HEK293 (cell line): ENCODE measurements at regions not wholly inside any gene's neighbourhood (a gene's known extent, or its start where the extent isn't known, plus 50 kb on each side); places are given as distances from the start of the nearest gene placed in this dataset.
A peak's percentile ranks its signal among the peaks of the same experiment; 100 is the strongest.
"Not testable (repeated sequence)": the region's sequence is repeated elsewhere in the genome, so short reads cannot be mapped to it uniquely, and the experiment has no call there.

Experiments
- CTCF ChIA-PET: fragments of 350-600 bp; formaldehyde crosslinking; extraction: SDS; loops from one replicate; lab custom pipeline; 2021; ENCODE audit warnings: antibody characterized with exemption; lab: Yijun Ruan, JAX
- POLR2A ChIA-PET: fragments of 300-600 bp; formaldehyde crosslinking; extraction: SDS; loops from one replicate; lab custom pipeline; 2020; ENCODE audit warnings: antibody characterized with exemption, inconsistent platforms; lab: Yijun Ruan, JAX
- H3K27ac ChIP-seq: fragments of 200-500 bp; sonication (Bioruptor generic); 2 replicates; pipeline ENCODE4 v1.5.1; 2014; ENCODE audit warnings: low read depth, low read length, control low read depth, inconsistent platforms; ENCODE audit errors: extremely low read depth
- H3K36me3 ChIP-seq, 2 experiments: fragments of 200-500 bp in 1 of 2; sonication (Bioruptor generic) in 1 of 2; 1 replicate in 1 of 2; 2 replicates in 1 of 2; pipeline ENCODE4 v1.5.1; 2014 to 2017; ENCODE audit warnings: inconsistent platforms in 2 of 2, low read length in 2 of 2; ENCODE audit not compliant: control insufficient read depth in 2 of 2, insufficient read depth in 1 of 2
- H3K4me1 ChIP-seq: fragments of 200-500 bp; sonication (Bioruptor generic); 2 replicates; pipeline ENCODE4 v1.5.1; 2014; ENCODE audit warnings: mild to moderate bottlenecking, low read length, inconsistent platforms; ENCODE audit not compliant: control insufficient read depth, insufficient read depth
- H3K4me3 ChIP-seq: 2 replicates; pipeline ENCODE4 v1.5.1; 2011; ENCODE audit warnings: low read depth, mild to moderate bottlenecking, control low read depth, low read length, moderate library complexity
- H3K9me3 ChIP-seq: fragments of 200-500 bp; sonication (Bioruptor generic); 2 replicates; pipeline ENCODE4 v1.5.1; 2014; ENCODE audit warnings: low read depth, low read length, inconsistent platforms; ENCODE audit not compliant: control insufficient read depth, insufficient read depth
- EGR2 ChIP-seq: fragments of 450-650 bp; formaldehyde crosslinking; IDR thresholded peaks from 2 replicates; pipeline ENCODE4 v1.5.1; 2016; ENCODE audit warnings: low read depth, missing biosample characterization, missing genetic modification characterization
- MYNN ChIP-seq: fragments of 450-650 bp; formaldehyde crosslinking; IDR thresholded peaks from 2 replicates; pipeline ENCODE4 v1.5.1; 2016; ENCODE audit warnings: missing biosample characterization, missing genetic modification characterization, borderline replicate concordance
- MZF1 ChIP-seq: fragments of 450-650 bp; formaldehyde crosslinking; IDR thresholded peaks from 2 replicates; pipeline ENCODE4 v1.5.1; 2017; ENCODE audit warnings: missing biosample characterization, missing genetic modification characterization, borderline replicate concordance
- ZBTB8A ChIP-seq: fragments of 450-650 bp; formaldehyde crosslinking; IDR thresholded peaks from 2 replicates; pipeline ENCODE4 v1.5.1; 2016; ENCODE audit warnings: missing biosample characterization, missing genetic modification characterization
- ZNF19 ChIP-seq: fragments of 450-650 bp; formaldehyde crosslinking; IDR thresholded peaks from 2 replicates; pipeline ENCODE4; 2016; ENCODE audit warnings: missing biosample characterization, missing genetic modification characterization, low read depth
- ZNF311 ChIP-seq: fragments of 450-650 bp; formaldehyde crosslinking; IDR thresholded peaks from 2 replicates; pipeline ENCODE4 v1.5.1; 2017; ENCODE audit warnings: missing biosample characterization, missing genetic modification characterization, borderline replicate concordance
- ZNF394 ChIP-seq: fragments of 450-650 bp; formaldehyde crosslinking; IDR thresholded peaks from 2 replicates; pipeline ENCODE4 v1.5.1; 2016; ENCODE audit warnings: missing biosample characterization, missing genetic modification characterization, mild to moderate bottlenecking, moderate library complexity, borderline replicate concordance
- ZNF426 ChIP-seq: fragments of 450-650 bp; formaldehyde crosslinking; IDR thresholded peaks from 2 replicates; pipeline ENCODE4 v1.5.1; 2017; ENCODE audit warnings: missing biosample characterization, missing genetic modification characterization, mild to moderate bottlenecking, inconsistent platforms, moderate library complexity
- ZNF555 ChIP-seq: fragments of 450-650 bp; formaldehyde crosslinking; conservative IDR thresholded peaks from 2 replicates; pipeline ENCODE4 v1.5.1; 2017; ENCODE audit warnings: missing biosample characterization, mild to moderate bottlenecking, missing genetic modification characterization, inconsistent platforms
- ZNF677 ChIP-seq: fragments of 450-650 bp; IDR thresholded peaks from 2 replicates; pipeline ENCODE4 v1.5.0; 2018; ENCODE audit warnings: missing biosample characterization, mild to moderate bottlenecking, missing genetic modification characterization, moderate library complexity
- ZSCAN16 ChIP-seq: fragments of 450-650 bp; formaldehyde crosslinking; IDR thresholded peaks from 2 replicates; pipeline ENCODE4 v1.5.1; 2016; ENCODE audit warnings: missing biosample characterization, missing genetic modification characterization
- TF ChIP-seq, protein P1 (sequence below): fragments of 450-650 bp; formaldehyde crosslinking; conservative IDR thresholded peaks from 2 replicates; pipeline ENCODE4 v1.5.1; 2016; ENCODE audit warnings: low read depth, missing biosample characterization, missing genetic modification characterization
- TF ChIP-seq, protein P2 (sequence below): fragments of 450-650 bp; formaldehyde crosslinking; IDR thresholded peaks from 2 replicates; pipeline ENCODE4 v1.5.1; 2016; ENCODE audit warnings: missing biosample characterization, missing genetic modification characterization

DNA sequence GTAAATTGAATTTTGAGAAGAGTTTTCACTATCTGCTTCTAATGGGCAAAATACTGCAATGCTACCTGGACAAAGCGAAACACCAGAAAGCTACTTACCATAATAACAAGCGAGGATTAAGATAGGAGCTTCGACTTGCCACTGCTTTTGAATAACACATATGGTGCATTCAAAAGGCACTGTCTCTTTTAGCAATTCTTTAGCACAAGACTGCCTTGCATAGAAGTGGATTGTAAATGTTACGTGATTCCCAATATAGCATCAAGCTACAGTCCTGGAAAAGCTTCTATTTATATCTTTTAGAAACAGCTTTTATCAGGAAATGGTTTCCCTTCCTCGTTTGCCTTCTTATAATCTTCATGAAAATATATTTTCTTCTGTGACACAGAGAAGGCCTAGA is 258.7 kb upstream of the PDE3A start:
- ChIA-PET CTCF (interaction anchor here (0.6 kb wide), 1 partner anchor 85 kb away, joined by 3 read pairs; no protein-coding TSS in a partner anchor), POLR2A (no interaction called here)
- Histone ChIP-seq H3K36me3 (no peaks in the 10 kb centered on the region), H3K4me3 (no peak overlapping the region), H3K4me1 (no peaks in the 10 kb centered on the region), H3K9me3 (no peaks in the 10 kb centered on the region), H3K27ac (no peak overlapping the region)
- TF ChIP-seq ZNF311 (tag by site-specific recombination) (no peak), ZNF19 (tag by site-specific recombination) (no peak), MZF1 (tag by site-specific recombination) (no peak)

DNA sequence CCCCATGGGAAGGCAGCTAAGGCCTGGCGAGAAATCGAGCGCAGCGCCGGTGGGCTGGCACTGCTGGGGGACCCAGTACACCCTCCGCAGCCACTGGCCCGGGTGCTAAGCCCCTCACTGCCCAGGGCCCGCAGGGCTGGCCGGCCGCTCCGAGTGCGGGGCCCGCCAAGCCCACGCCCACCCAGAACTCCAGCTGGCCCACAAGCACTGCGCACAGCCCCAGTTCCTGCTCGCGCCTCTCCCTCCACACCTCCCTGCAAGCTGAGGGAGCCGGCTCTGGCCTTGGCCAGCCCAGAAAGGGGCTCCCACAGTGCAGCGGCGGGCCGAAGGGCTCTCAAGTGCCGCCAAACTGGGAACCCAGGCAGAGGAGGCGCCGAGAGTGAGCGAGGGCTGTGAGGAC is 253.0 kb upstream of the PDE3A start:
- H3K27ac ChIP-seq, H3K4me3 ChIP-seq, CTCF ChIA-PET, POLR2A ChIA-PET, H3K4me1 ChIP-seq, H3K36me3 ChIP-seq, H3K9me3 ChIP-seq: not testable (repeated sequence)

DNA sequence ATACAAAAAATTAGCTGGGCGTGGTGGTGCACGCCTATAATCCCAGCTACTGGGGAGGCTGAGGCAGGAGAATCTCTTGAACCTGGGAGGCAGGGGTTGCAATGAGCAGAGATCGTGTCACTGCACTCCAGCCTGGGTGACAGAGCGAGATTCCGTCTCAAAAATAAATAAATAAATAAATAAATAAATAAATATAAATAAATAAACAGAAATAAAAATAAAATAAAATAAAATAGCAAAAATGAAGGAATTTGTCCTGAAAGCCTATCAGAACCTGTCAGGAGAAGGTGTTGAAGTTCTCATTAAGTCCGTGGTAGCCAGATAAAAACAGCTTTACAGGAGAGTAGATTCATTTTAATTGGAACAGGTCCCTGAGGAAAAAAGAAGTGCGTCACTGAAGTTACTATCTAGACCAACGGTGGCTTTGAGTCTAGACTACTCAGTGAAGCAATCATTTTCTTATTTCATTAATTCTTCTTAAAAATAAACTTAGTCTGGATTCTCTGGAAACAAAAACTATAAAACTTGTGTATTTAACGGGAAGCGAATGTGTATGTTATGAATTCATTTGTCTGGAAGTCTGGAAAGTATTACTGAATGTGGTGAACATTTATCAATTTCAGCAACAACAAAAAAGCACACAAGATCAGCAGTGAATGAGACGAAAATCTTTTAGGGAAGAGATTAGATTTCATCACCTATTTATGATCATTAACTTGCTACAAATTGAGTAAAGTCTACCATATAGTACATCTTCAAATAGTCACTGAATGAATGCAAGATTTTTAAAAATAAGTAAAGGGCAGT is 248.5 kb upstream of the PDE3A start:
- CTCF ChIA-PET: no interaction called here
- Histone ChIP-seq H3K9me3 (no peaks in the 10 kb centered on the region), H3K4me1 (no peaks in the 10 kb centered on the region), H3K27ac (no peak overlapping the region), H3K36me3 (no peaks in the 10 kb centered on the region), H3K4me3 (no peak overlapping the region)
- no peak for TF ChIP-seq MYNN (tag by site-specific recombination)
- peak; percentile 29 for TF ChIP-seq ZNF426 (tag by site-specific recombination)
- TF ChIP-seq, protein P1, sequence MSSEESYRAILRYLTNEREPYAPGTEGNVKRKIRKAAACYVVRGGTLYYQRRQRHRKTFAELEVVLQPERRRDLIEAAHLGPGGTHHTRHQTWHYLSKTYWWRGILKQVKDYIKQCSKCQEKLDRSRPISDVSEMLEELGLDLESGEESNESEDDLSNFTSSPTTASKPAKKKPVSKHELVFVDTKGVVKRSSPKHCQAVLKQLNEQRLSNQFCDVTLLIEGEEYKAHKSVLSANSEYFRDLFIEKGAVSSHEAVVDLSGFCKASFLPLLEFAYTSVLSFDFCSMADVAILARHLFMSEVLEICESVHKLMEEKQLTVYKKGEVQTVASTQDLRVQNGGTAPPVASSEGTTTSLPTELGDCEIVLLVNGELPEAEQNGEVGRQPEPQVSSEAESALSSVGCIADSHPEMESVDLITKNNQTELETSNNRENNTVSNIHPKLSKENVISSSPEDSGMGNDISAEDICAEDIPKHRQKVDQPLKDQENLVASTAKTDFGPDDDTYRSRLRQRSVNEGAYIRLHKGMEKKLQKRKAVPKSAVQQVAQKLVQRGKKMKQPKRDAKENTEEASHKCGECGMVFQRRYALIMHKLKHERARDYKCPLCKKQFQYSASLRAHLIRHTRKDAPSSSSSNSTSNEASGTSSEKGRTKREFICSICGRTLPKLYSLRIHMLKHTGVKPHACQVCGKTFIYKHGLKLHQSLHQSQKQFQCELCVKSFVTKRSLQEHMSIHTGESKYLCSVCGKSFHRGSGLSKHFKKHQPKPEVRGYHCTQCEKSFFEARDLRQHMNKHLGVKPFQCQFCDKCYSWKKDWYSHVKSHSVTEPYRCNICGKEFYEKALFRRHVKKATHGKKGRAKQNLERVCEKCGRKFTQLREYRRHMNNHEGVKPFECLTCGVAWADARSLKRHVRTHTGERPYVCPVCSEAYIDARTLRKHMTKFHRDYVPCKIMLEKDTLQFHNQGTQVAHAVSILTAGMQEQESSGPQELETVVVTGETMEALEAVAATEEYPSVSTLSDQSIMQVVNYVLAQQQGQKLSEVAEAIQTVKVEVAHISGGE: 0 out of 2 replicates have a peak, but pooled peaks have one; percentile 29
- TF ChIP-seq ZNF394 (tag by site-specific recombination): peak; percentile 44; the same call in 1 of the 2 replicates
- TF ChIP-seq ZNF555 (tag by site-specific recombination): 0 out of 2 replicates have a peak, but pooled peaks have one; percentile 14
- TF ChIP-seq ZSCAN16 (tag by site-specific recombination): no peak
- POLR2A ChIA-PET: no interaction called here

DNA sequence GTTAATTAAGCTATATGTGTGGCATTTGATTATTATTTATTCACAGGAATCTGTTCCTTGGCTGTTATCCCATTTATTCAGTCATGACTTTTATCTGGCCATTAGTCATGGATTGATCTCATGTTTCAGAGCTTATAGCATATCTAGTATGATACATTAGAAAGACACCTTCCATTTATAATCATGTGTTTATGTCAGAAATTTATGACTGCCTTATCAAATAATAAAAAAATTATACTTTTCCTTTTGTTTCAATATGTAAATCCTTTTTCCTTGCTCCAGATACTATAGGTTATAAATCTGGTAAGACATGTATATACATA is 248.0 kb upstream of the PDE3A start:
- Histone ChIP-seq H3K36me3 (no peaks in the 10 kb centered on the region), H3K27ac (no peak overlapping the region), H3K9me3 (no peaks in the 10 kb centered on the region), H3K4me1 (no peaks in the 10 kb centered on the region), H3K4me3 (no peak overlapping the region)
- ChIA-PET CTCF (no interaction called here), POLR2A (no interaction called here)
- TF ChIP-seq ZBTB8A (tag by site-specific recombination) (no peak), EGR2 (no peak), ZNF677 (no peak)
- TF ChIP-seq, protein P2, sequence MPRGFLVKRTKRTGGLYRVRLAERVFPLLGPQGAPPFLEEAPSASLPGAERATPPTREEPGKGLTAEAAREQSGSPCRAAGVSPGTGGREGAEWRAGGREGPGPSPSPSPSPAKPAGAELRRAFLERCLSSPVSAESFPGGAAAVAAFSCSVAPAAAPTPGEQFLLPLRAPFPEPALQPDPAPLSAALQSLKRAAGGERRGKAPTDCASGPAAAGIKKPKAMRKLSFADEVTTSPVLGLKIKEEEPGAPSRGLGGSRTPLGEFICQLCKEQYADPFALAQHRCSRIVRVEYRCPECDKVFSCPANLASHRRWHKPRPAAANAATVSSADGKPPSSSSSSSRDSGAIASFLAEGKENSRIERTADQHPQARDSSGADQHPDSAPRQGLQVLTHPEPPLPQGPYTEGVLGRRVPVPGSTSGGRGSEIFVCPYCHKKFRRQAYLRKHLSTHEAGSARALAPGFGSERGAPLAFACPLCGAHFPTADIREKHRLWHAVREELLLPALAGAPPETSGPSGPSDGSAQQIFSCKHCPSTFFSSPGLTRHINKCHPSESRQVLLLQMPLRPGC (tag by site-specific recombination): no peak
